K562 (cell line): ENCODE measurements at regions not wholly inside any gene's neighbourhood (a gene's known extent, or its start where the extent isn't known, plus 50 kb on each side); places are given as distances from the start of the nearest gene placed in this dataset.

Experiments used
- ATAC-seq: fragments of 200-7000 bp; cut with Tn5 transposase; 3 replicates; pipeline ENCODE4 v1.9.1; 2020; ENCODE audit warnings: moderate library complexity
- BruUV-seq: library from RNA; stranded (reverse); fragments of 400-500 nt; replicated peaks from 2 replicates; lab custom pipeline; 2021; lab: Mats Ljungman, UMichigan
- CTCF ChIA-PET: fragments of 300-600 bp; formaldehyde crosslinking; extraction: SDS; loops from one replicate; lab custom pipeline; 2021; ENCODE audit warnings: low intra/inter-chr PET ratio; lab: Yijun Ruan, JAX
- POLR2A ChIA-PET: fragments of 300-600, 350-650 bp; sonication (Branson Sonifier 250); formaldehyde crosslinking; extraction: SDS; loops from one replicate; lab custom pipeline; 2021; ENCODE audit warnings: antibody characterized with exemption, inconsistent platforms; lab: Yijun Ruan, JAX
- DNase-seq, 4 experiments: peaks; one replicate each; pipeline versions ENCODE4 v3.0.0 to v3.0.0-alpha.2; 2011 to 2018; ENCODE audit warnings: low spot score in 3 of 4, mixed read lengths in 3 of 4; ENCODE audit errors: extremely low read depth in 1 of 4
- FAIRE-seq: peaks from 2 replicates; lab custom pipeline; 2011; peaks lifted over from hg19 to GRCh38; lab: Jason Lieb, UNC
- H2AFZ ChIP-seq: 2 replicates; pipeline ENCODE4 v1.6.0; 2011; ENCODE audit warnings: low read depth, low read length, control low read depth, inconsistent platforms
- H3K27ac ChIP-seq: fragments of 200-600 bp; 3 replicates; pipeline ENCODE4 v1.8.0; 2011; ENCODE audit warnings: low read depth, mild to moderate bottlenecking, control low read depth, inconsistent platforms, low read length, moderate library complexity, mixed read lengths; ENCODE audit errors: extremely low read depth
- H3K27me3 ChIP-seq, 2 experiments: fragments of 300-600 bp in 1 of 2; 2 replicates in 1 of 2; 3 replicates in 1 of 2; pipeline versions ENCODE4 v1.6.0 to v1.8.0; 2011; ENCODE audit warnings: inconsistent platforms in 2 of 2, low read length in 2 of 2, mild to moderate bottlenecking in 1 of 2, mixed read lengths in 1 of 2, moderate library complexity in 1 of 2; ENCODE audit not compliant: control insufficient read depth in 2 of 2, insufficient read depth in 2 of 2
- H3K36me3 ChIP-seq: fragments of 300-600 bp; 3 replicates; pipeline ENCODE4 v1.8.0; 2011; ENCODE audit warnings: mild to moderate bottlenecking, low read length, inconsistent platforms; ENCODE audit not compliant: control insufficient read depth, insufficient read depth
- H3K4me1 ChIP-seq, 2 experiments: fragments of 200-600 bp in 1 of 2; replicated peaks in 1 of 2; 2 replicates in 1 of 2; 3 replicates in 1 of 2; pipeline versions ENCODE4 v1.5.1 to v1.8.0; 2011; ENCODE audit warnings: inconsistent platforms in 2 of 2, low read length in 2 of 2, mild to moderate bottlenecking in 1 of 2, mixed read lengths in 1 of 2, moderate library complexity in 1 of 2; ENCODE audit not compliant: control insufficient read depth in 2 of 2, insufficient read depth in 2 of 2
- H3K4me2 ChIP-seq: 2 replicates; pipeline ENCODE4 v1.6.1; 2011; ENCODE audit warnings: low read length, control low read depth, inconsistent platforms, mixed read lengths; ENCODE audit not compliant: insufficient read depth
- H3K4me3 ChIP-seq: fragments of 200-600 bp; sonication (generic), shearing (Covaris generic); 2 replicates; pipeline ENCODE4 v1.5.1; 2016; ENCODE audit warnings: control low read depth, inconsistent platforms
- H3K79me2 ChIP-seq: fragments of 200-600 bp; 3 replicates; pipeline ENCODE4 v1.8.0; 2011; ENCODE audit warnings: low read length, inconsistent platforms; ENCODE audit not compliant: control insufficient read depth, insufficient read depth
- H3K9ac ChIP-seq, 2 experiments: 2 replicates each; pipeline versions ENCODE4 v1.6.0 to v1.6.1; 2011; ENCODE audit warnings: low read depth in 2 of 2, low read length in 2 of 2, control low read depth in 1 of 2, inconsistent platforms in 1 of 2, mild to moderate bottlenecking in 1 of 2, mixed read lengths in 1 of 2; ENCODE audit not compliant: insufficient read depth in 1 of 2
- H3K9me1 ChIP-seq: one replicate; pipeline ENCODE4 v1.6.0; 2011; ENCODE audit warnings: inconsistent platforms, mild to moderate bottlenecking, low read length, moderate library complexity; ENCODE audit not compliant: control insufficient read depth, insufficient read depth
- H3K9me3 ChIP-seq: replicated peaks from 2 replicates; pipeline ENCODE4 v1.5.1; 2011; ENCODE audit warnings: low read depth, low read length, inconsistent platforms; ENCODE audit not compliant: control insufficient read depth, insufficient read depth
- H4K20me1 ChIP-seq: replicated peaks from 2 replicates; pipeline ENCODE4 v1.6.1; 2011; ENCODE audit warnings: low read length, inconsistent platforms, mixed read lengths; ENCODE audit not compliant: control insufficient read depth, insufficient read depth
- NKRF ChIP-seq: fragments of 450-650 bp; IDR thresholded peaks from 2 replicates; pipeline ENCODE4 v1.6.1; 2016; ENCODE audit warnings: borderline replicate concordance
- TRIM28 ChIP-seq: fragments of 450-650 bp; IDR thresholded peaks from 2 replicates; pipeline ENCODE4 v1.6.1; 2017
- WGBS: fragments of 100-300 bp; shearing (Covaris generic); methylation state at CpG from one replicate; pipeline ENCODE4 v1.1.6; 2016; ENCODE audit warnings: low coverage, mixed read lengths; ENCODE audit not compliant: insufficient coverage; ENCODE audit errors: missing lambda C conversion rate; 5-methylcytosine and 5-hydroxymethylcytosine counted together
- in situ Hi-C: fragments of 300-500 bp; cut with MboI; formaldehyde crosslinking; loops from 4 replicates; pipeline ENCODE4 v1.15.0; 2018; ENCODE audit warnings: inconsistent platforms, mixed read lengths
- intact Hi-C: fragments of 100-400 bp; cut with micrococcal nuclease; formaldehyde crosslinking; loops from 2 replicates; pipeline ENCODE4 v1.14.2; 2022

GRCh38 chr11:112613051-112613972 is 347.9 kb upstream of the NCAM1 start:
- ATAC-seq (no peak), FAIRE-seq (no peak), DNase-seq (no peak)
- Histone ChIP-seq H3K9ac (no peak overlapping the region), H4K20me1 (no peaks in the 10 kb centered on the region), H2AFZ (no peak overlapping the region), H3K36me3 (no peaks in the 10 kb centered on the region), H3K4me2 (no peak overlapping the region), H3K27me3 (peaks cover 0 to 6% of the 10 kb centered on the region in 2 experiments; a peak in 1 of 5 replicates), H3K9me1 (no peaks in the 10 kb centered on the region), H3K9me3 (no peaks in the 10 kb centered on the region), H3K79me2 (no peaks in the 10 kb centered on the region), H3K27ac (no peak overlapping the region), H3K4me1 (no peaks in the 10 kb centered on the region), H3K4me3 (no peak overlapping the region)
- no TSS peak for BruUV-seq
- TF ChIP-seq NKRF (no peak), TRIM28 (no peak)
- intact Hi-C loops (no loop called here), in situ Hi-C loops (no loop called here)
- CTCF ChIA-PET: no interaction called here
- POLR2A ChIA-PET: no interaction called here
- 1% methylated on average over 8 of the region's 8 CpGs for WGBS
